Tibial nerve (tissue), 3 donors: ENCODE measurements at regions not wholly inside any gene's neighbourhood (a gene's known extent, or its start where the extent isn't known, plus 50 kb on each side); places are given as distances from the start of the nearest gene placed in this dataset.

Experiments used
- POLR2A ChIP-seq, 2 donors: fragments of 450-650 bp; IDR thresholded peaks; one replicate each; pipeline ENCODE4 v1.6.1; 2017; ENCODE audit warnings: antibody characterized with exemption in 2 of 2, mild to moderate bottlenecking in 2 of 2, moderate library complexity in 2 of 2
- TF ChIP-seq, protein P1 (sequence below), 5 experiments: fragments of 200-600 bp in 3 of 5; fragments of 450-650 bp in 2 of 5; sonication (generic) in 3 of 5; IDR thresholded peaks; one replicate each; pipeline ENCODE4 v1.5.1; 2016 to 2019; ENCODE audit warnings: antibody characterized with exemption in 5 of 5, mild to moderate bottlenecking in 3 of 5, moderate library complexity in 2 of 5

DNA sequence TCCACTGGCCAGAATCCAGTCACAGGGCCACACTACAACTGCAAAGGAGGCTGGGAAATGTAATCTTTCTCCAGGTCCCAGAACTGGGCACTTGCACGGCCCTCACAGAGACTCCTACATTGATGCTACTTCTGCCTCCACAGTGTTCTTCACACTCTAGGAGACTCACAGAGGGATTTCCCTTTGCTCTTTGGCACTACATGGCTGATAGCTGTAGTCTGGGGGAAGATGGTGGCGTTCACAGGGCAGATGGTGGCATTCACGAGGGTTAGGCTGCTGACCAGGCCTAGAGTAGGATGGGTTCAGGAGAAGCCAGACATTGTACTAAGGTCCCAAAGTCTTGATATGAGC is 151.1 kb downstream of the NUAK1 start:
- TF ChIP-seq, protein P1, sequence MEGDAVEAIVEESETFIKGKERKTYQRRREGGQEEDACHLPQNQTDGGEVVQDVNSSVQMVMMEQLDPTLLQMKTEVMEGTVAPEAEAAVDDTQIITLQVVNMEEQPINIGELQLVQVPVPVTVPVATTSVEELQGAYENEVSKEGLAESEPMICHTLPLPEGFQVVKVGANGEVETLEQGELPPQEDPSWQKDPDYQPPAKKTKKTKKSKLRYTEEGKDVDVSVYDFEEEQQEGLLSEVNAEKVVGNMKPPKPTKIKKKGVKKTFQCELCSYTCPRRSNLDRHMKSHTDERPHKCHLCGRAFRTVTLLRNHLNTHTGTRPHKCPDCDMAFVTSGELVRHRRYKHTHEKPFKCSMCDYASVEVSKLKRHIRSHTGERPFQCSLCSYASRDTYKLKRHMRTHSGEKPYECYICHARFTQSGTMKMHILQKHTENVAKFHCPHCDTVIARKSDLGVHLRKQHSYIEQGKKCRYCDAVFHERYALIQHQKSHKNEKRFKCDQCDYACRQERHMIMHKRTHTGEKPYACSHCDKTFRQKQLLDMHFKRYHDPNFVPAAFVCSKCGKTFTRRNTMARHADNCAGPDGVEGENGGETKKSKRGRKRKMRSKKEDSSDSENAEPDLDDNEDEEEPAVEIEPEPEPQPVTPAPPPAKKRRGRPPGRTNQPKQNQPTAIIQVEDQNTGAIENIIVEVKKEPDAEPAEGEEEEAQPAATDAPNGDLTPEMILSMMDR (IDR thresholded peaks at IDR 0.05) = no peak
- no peak for TF ChIP-seq POLR2A (IDR thresholded peaks at IDR 0.05)
